Central memory CD4-positive, alpha-beta T cell (primary cell): ENCODE measurements at regions not wholly inside any gene's neighbourhood (a gene's known extent, or its start where the extent isn't known, plus 50 kb on each side); places are given as distances from the start of the nearest gene placed in this dataset.

Experiments used
- DNase-seq: peaks from one replicate; pipeline ENCODE4 v3.0.0; 2022

- no peak for DNase-seq
Observed at GRCh38 chr9:135240871-135241311, 153.4 kb downstream of the OLFM1 start.

DNA sequence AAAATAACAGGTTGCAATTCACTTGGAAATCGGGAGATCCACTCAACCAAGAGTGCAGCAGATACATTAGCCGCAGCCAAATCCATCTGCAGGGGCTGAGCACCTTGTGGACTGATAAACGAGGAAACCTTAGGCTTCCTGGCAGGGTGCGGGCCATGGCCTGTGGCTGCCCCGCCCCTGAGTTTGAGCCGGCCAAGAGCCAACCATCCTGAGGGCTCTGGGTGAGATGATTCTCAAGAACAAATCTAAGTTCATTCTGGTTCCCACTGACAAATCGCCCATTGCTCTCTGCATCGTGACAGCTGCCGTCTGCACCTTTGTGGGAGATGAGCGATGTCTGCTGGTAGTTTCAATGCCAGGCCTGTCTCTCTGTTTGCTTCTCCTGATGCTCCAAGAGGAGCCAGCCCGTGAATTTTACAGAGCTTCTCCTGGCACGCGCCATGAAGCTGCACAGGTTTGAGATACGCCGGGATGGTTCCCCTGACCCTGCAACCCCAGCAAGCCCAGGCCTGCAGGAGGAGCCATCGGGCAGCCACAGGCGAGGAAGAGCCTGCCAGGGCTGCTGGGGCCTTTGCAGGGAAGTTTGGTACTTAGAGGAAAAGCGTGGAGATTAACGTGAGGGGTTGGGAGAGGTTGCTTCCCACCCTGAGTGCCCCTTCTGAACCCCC, 154.0 kb downstream of the OLFM1 start:
- DNase-seq = no peak

DNA sequence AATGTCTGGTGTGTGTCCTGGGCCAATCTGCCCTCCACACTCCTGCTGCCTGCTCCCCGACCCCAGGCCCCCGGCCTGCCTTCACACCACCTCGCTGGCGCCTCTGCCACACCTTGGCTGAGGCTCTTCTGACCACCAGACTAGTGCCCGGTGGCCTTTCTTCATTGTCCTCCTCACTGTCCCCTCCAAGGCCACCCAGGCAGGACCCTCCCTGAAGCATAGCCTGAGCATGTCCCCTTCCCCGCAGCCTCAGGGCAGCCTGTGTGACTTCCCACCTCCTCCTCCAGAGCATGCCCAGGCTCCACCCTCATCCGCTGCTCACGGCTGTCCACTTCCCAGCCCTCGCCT, 154.6 kb downstream of the OLFM1 start:
- DNase-seq = no peak

DNA sequence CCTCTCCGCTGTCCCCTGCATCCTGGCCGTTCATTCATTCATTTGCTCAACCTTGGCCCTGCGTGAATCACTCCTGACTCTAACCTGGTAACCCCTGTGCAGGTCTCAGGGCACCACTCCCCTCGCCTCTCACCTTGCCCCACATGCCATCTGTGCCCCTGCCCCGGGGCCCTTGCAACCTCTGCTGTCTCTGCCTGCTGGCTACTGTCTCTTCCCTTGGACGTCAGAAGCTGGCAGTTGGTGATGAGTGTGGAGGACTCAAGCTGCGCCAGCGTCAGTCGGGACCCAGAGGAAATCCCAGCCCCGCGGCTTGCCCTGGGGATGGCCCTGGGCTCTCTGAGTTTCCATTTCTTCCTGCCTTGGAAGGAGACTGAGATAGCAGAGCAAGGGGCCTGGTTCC, 154.9 kb downstream of the OLFM1 start:
- DNase-seq = no peak

DNA sequence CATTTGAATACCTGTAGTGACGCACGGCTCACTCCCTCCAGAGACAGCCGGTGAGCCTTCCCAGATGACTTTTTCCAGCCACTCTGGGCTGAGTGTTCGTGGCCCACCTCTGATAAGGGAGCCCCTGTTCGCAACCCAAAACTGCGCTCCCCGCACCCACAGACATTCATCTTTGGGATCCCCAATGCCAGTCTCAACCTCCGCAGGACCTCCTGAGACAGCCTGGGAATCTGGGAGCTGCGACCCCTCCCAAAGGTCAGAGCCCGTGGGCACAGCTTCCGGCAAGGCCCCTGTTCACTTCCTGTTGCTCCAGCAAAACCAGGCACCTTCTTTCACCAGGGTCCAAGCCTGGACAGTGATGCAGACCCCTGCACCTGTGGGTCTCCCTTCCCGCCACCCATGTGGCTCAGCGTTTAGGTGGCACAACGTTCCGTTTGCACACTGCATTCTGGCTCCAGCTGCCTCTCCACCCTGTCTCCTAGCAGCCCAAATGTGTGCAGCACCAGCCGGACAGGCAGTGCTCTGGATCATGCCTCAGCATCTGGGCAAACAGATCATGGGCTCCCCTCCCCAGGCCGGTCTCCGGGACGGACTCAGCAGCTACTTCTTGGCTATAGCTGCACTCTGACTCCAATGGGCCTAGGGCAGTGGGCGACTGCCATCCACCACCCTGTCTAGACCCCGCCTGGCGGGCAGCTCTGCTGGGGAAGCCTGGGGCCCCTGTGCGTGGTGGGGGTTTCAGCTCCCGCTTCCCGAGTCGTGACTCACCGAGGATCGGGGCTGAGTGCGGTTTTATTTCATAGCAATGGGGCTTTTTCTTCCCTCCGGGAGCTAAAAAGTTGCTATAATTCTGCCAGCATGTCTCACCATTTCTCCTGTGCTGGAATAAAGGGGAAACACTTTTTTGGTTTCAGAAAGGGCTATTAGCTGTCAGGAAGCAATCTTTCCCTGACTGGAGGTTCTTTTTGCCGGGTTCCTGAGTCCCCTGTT, 156.0 kb downstream of the OLFM1 start:
- DNase-seq = no peak

DNA sequence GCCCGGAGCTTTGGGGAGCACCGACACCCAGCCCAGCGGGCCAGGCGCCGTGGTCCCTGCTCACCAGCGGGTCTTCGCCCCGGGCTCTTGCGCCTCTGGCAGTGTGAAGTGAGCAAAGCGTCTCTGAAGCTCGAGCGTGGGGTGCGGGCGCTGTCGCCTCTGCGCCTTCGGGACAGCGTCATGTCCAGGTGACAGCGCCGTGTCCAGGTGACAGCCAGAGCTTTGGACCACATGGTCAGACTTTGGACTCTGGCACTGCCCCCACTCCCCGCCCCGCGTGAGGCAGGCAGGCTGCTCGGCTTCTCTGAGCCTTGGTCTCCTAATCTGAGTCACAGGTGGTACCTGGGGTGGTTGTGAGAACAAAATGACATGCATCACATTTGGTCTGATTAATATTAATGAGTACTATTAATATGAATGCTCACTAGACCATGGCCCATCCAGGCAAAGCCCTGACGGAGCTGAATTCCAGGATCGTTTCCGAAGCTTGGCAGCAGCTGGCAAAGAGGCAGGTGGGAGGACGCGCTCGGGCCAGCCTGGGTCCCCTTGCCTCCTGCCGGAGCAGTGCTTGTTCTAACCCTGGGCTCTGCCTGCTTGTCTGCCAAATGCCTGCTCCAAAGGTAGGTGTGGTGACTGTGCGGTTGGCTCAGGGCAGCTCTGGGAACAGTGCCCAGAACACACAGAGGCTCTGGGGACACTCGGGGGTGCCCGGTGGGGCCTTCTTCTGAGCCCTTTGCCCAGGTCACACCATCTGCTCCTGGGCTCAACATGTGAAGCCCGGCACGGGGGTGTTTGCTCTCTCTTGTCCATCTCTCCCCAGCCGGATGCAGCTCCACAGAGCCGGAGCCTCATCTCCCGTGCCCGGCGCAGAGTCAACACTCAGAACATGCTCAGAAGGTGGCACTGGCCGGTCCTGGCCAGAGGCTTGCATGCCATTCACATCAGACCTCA, 157.1 kb downstream of the OLFM1 start:
- DNase-seq = no peak

GRCh38 chr9:135245482-135246247, 158.2 kb downstream of the OLFM1 start:
- no peak for DNase-seq

GRCh38 chr9:135246248-135247205, 159.1 kb downstream of the OLFM1 start:
- no peak for DNase-seq

GRCh38 chr9:135247227-135247930, 159.9 kb downstream of the OLFM1 start:
- no peak for DNase-seq

GRCh38 chr9:135248111-135248510, 160.6 kb downstream of the OLFM1 start:
- DNase-seq = no peak

- DNase-seq = no peak
Observed at GRCh38 chr9:135248721-135249120, 161.3 kb downstream of the OLFM1 start.

- DNase-seq = no peak
Observed at GRCh38 chr9:135249191-135249590, 161.7 kb downstream of the OLFM1 start.

DNA sequence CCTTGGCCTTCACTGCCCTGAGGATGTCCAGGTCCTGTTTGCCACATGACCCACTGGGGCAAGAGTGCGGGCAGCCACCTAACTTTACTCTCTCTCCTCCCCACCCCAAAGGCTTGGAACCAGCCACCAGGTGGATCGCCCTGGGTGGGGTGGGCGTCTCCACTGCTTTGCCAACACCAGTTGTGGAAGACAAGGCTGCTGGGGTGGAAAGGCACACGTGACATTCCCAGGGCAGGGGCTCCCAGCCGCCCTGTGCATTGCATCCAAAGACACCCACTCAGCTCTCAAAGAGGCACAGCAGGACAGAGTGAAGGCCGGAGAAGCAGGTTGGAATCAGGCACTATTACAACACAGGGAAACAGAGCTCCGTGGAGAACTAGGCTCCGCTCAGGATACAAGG, 162.2 kb downstream of the OLFM1 start:
- no peak for DNase-seq

GRCh38 chr9:135251331-135251761, 163.9 kb downstream of the OLFM1 start:
- DNase-seq = no peak

- no peak for DNase-seq
Observed at GRCh38 chr9:135251996-135252760, 164.7 kb downstream of the OLFM1 start.

DNA sequence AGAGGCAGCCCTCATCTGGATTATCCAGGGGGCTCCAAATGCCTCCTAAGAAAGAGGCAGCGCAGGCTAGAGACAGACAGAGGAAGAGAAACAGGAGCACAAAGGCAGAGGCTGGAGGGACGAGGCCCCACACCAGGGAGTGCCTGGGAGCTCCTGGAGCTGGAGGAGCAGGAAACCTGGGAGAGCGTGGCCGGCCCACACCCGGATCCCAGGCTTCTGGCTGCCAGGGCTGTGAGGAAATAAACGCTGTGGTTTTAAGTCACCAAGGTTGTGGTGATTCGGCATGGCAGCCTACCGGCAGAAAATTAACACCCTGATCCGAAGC, 165.5 kb downstream of the OLFM1 start:
- DNase-seq = no peak

DNA sequence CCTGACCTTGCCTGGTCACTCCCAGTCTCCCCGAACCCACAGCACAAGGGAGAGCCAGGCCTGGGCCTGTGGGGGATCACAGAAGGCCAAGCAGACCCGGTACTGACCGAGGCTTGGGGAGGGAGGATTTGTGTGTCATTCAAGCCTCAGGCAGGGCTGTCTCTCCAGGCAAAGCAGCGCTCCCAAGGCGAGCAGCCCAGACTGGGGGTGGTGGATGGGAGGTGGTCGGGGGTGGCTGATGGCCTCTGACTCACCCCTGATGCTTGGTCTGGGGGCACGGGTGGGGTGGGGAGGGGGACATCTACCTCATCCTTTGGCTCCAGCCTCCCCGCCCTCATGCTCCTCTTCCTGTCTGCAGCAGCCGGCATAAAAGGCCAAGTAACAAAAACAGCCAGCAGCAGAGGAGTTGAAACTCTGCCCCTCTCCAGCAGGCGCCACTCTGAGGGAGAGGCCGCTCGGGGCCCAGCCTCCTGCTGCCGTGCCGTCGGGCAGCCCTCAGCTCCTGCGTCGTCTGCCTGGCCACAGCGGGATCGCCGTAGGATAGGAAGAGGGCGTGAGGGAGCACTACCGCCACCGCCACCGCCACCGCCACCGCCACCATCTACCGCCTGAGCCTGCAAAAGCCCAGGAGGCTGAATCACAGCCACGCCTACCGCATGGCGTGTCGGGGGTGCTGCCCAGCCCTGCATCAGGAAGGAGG, 166.0 kb downstream of the OLFM1 start:
- no peak for DNase-seq

GRCh38 chr9:135254176-135255032, 166.9 kb downstream of the OLFM1 start:
- no peak for DNase-seq
